HCT116 (cell line): ENCODE measurements at regions not wholly inside any gene's neighbourhood (a gene's known extent, or its start where the extent isn't known, plus 50 kb on each side); places are given as distances from the start of the nearest gene placed in this dataset.

Source experiments
- ATAC-seq: fragments of 200-7000 bp; cut with Tn5 transposase; 2 replicates; pipeline ENCODE4 v1.9.1; 2020; ENCODE audit warnings: mild to moderate bottlenecking, moderate library complexity
- BruUV-seq: library from RNA; stranded (reverse); fragments of 400-500 nt; replicated peaks from 2 replicates; lab custom pipeline; 2021; lab: Mats Ljungman, UMichigan
- CTCF ChIA-PET: fragments of 300-600 bp; sonication (Branson Sonifier 250); formaldehyde crosslinking; loops from one replicate; lab custom pipeline; 2021; ENCODE audit warnings: antibody characterized with exemption; lab: Charles Lee
- POLR2A ChIA-PET: fragments of 300-600, 350-600 bp; sonication (Branson Sonifier 250); formaldehyde crosslinking; loops from one replicate; lab custom pipeline; 2021; ENCODE audit warnings: antibody characterized with exemption; lab: Charles Lee
- RAD21 ChIA-PET, 2 experiments: fragments of 300-600 bp; sonication (Branson Sonifier 250); formaldehyde crosslinking; loops; one replicate each; lab custom pipeline; 2023; ENCODE audit warnings: low total read pairs in 2 of 2; ENCODE audit not compliant: uncharacterized antibody in 2 of 2, unreplicated experiment in 2 of 2, low non-redundant PET in 1 of 2; lab: Charles Lee
- DNase-seq: peaks from one replicate; pipeline ENCODE4 v3.0.0-alpha.2; 2010; ENCODE audit warnings: low read depth, low spot score
- H2AFZ ChIP-seq: fragments of 200-600 bp; shearing (Covaris generic), sonication (generic); 2 replicates; pipeline ENCODE4 v1.6.1; 2017; ENCODE audit warnings: low read depth, mixed run types, mixed read lengths, antibody characterized with exemption, low read length; ENCODE audit not compliant: poor library complexity, severe bottlenecking
- H3K27ac ChIP-seq: 2 replicates; pipeline ENCODE4 v1.5.1; 2012; ENCODE audit warnings: low read depth, low read length
- H3K27me3 ChIP-seq: fragments of 200-600 bp; sonication (generic); 2 replicates; pipeline ENCODE4 v1.6.1; 2016; ENCODE audit warnings: mixed run types, low read length, mixed read lengths; ENCODE audit not compliant: insufficient read depth
- H3K36me3 ChIP-seq, 2 experiments: fragments of 200-500 bp in 1 of 2; fragments of 200-600 bp in 1 of 2; sonication (Bioruptor generic) in 1 of 2; sonication (generic) in 1 of 2; 2 replicates each; pipeline versions ENCODE4 v1.5.1 to v1.6.1; 2014 to 2016; ENCODE audit warnings: low read length in 2 of 2, inconsistent platforms in 1 of 2, mixed read lengths in 1 of 2, mixed run types in 1 of 2; ENCODE audit not compliant: insufficient read depth in 2 of 2, control insufficient read depth in 1 of 2
- H3K4me1 ChIP-seq, 2 experiments: fragments of 200-600 bp in 1 of 2; sonication (generic) in 1 of 2; 2 replicates each; pipeline versions ENCODE4 v1.5.1 to v1.6.1; 2012 to 2017; ENCODE audit warnings: low read length in 2 of 2, inconsistent platforms in 1 of 2, mild to moderate bottlenecking in 1 of 2, mixed read lengths in 1 of 2, mixed run types in 1 of 2, moderate library complexity in 1 of 2; ENCODE audit not compliant: insufficient read depth in 2 of 2, control insufficient read depth in 1 of 2
- H3K4me2 ChIP-seq: fragments of 200-600 bp; sonication (generic); 2 replicates; pipeline ENCODE4 v1.6.1; 2017; ENCODE audit warnings: mixed run types, low read length, mixed read lengths
- H3K4me3 ChIP-seq, 2 experiments: fragments of 200-600 bp in 1 of 2; sonication (generic) in 1 of 2; replicated peaks in 1 of 2; 2 replicates each; pipeline ENCODE4 v1.5.1; 2011 to 2016; ENCODE audit warnings: low read length in 2 of 2, control low read depth in 1 of 2, low read depth in 1 of 2, mild to moderate bottlenecking in 1 of 2, mixed read lengths in 1 of 2, mixed run types in 1 of 2
- H3K79me2 ChIP-seq: fragments of 200-600 bp; sonication (generic); 2 replicates; pipeline ENCODE4 v1.6.1; 2017; ENCODE audit warnings: mild to moderate bottlenecking, mixed run types, low read length, moderate library complexity, mixed read lengths; ENCODE audit not compliant: insufficient read depth
- H3K9ac ChIP-seq: fragments of 200-600 bp; sonication (generic); 2 replicates; pipeline ENCODE4 v1.6.1; 2016; ENCODE audit warnings: low read length, mixed read lengths
- H3K9me2 ChIP-seq: fragments of 200-600 bp; sonication (generic), shearing (Covaris generic); 2 replicates; pipeline ENCODE4 v1.6.1; 2017; ENCODE audit warnings: mixed run types, mild to moderate bottlenecking, moderate library complexity; ENCODE audit not compliant: insufficient read depth
- H3K9me3 ChIP-seq, 2 experiments: fragments of 200-500 bp in 1 of 2; fragments of 200-600 bp in 1 of 2; sonication (Bioruptor generic) in 1 of 2; sonication (generic) in 1 of 2; 2 replicates each; pipeline ENCODE4 v1.6.1; 2014 to 2017; ENCODE audit warnings: low read length in 2 of 2, mixed read lengths in 2 of 2, inconsistent platforms in 1 of 2, low read depth in 1 of 2, mild to moderate bottlenecking in 1 of 2, mixed run types in 1 of 2, moderate library complexity in 1 of 2; ENCODE audit not compliant: control insufficient read depth in 1 of 2, insufficient read depth in 1 of 2
- H4K20me1 ChIP-seq: fragments of 200-600 bp; sonication (generic), shearing (Covaris generic); 2 replicates; pipeline ENCODE4 v1.6.1; 2017; ENCODE audit warnings: mixed run types, mild to moderate bottlenecking, moderate library complexity; ENCODE audit not compliant: insufficient read depth
- CBX3 ChIP-seq: IDR thresholded peaks from 2 replicates; pipeline ENCODE4 v1.6.1; 2012; ENCODE audit warnings: low read depth
- CTCF ChIP-seq, 3 experiments: fragments of 200-600 bp in 1 of 3; sonication (generic) in 1 of 3; IDR thresholded peaks in 2 of 3; conservative IDR thresholded peaks in 1 of 3; 2 replicates each; pipeline ENCODE4 v1.5.1; 2012 to 2017; ENCODE audit warnings: low read depth in 2 of 3, low read length in 2 of 3, antibody characterized with exemption in 1 of 3, borderline replicate concordance in 1 of 3, control low read depth in 1 of 3, mild to moderate bottlenecking in 1 of 3, mixed read lengths in 1 of 3, mixed run types in 1 of 3, moderate library complexity in 1 of 3; ENCODE audit not compliant: insufficient read depth in 1 of 3
- EGR1 ChIP-seq: IDR thresholded peaks from 2 replicates; pipeline ENCODE4 v1.6.1; 2012; ENCODE audit warnings: low read depth
- EZH2 ChIP-seq: fragments of 200-600 bp; sonication (generic); IDR thresholded peaks from 2 replicates; pipeline ENCODE4 v1.6.1; 2017; ENCODE audit warnings: antibody characterized with exemption, mixed run types
- EZH2phosphoT487 ChIP-seq: fragments of 200-600 bp; IDR thresholded peaks from 2 replicates; pipeline ENCODE4 v1.6.1; 2018; ENCODE audit warnings: antibody characterized with exemption, borderline replicate concordance
- JUND ChIP-seq: IDR thresholded peaks from 2 replicates; pipeline ENCODE4 v1.6.1; 2012
- MAX ChIP-seq: IDR thresholded peaks from 2 replicates; pipeline ENCODE4 v1.6.1; 2012
- POLR2A ChIP-seq: IDR thresholded peaks from 2 replicates; pipeline ENCODE4 v1.7.0; 2011; ENCODE audit warnings: borderline replicate concordance; ENCODE audit not compliant: insufficient read depth, insufficient read length; ENCODE audit errors: extremely low read depth
- POLR2AphosphoS5 ChIP-seq: IDR thresholded peaks from 2 replicates; pipeline ENCODE4 v1.6.1; 2011; ENCODE audit warnings: mild to moderate bottlenecking, low read depth, low read length, moderate library complexity
- RAD21 ChIP-seq: IDR thresholded peaks from 2 replicates; pipeline ENCODE4 v1.6.1; 2012; ENCODE audit warnings: low read depth, mild to moderate bottlenecking
- SIN3A ChIP-seq: IDR thresholded peaks from 2 replicates; pipeline ENCODE4 v1.6.1; 2012; ENCODE audit warnings: low read depth
- SRF ChIP-seq: IDR thresholded peaks from 2 replicates; pipeline ENCODE4 v1.6.1; 2012; ENCODE audit warnings: low read depth
- TCF7L2 ChIP-seq: IDR thresholded peaks from 2 replicates; pipeline ENCODE4 v1.7.0; 2011; ENCODE audit warnings: borderline replicate concordance, inconsistent platforms; ENCODE audit not compliant: insufficient read depth, insufficient read length; ENCODE audit errors: extremely low read depth
- ZBTB33 ChIP-seq: IDR thresholded peaks from 2 replicates; pipeline ENCODE4 v1.6.1; 2011; ENCODE audit warnings: mild to moderate bottlenecking, low read length, moderate library complexity; ENCODE audit not compliant: insufficient replicate concordance; ENCODE audit errors: extremely low read depth
- ZFX ChIP-seq: fragments of 450-650 bp; IDR thresholded peaks from 2 replicates; pipeline ENCODE4 v1.6.1; 2017
- ZNF274 ChIP-seq: fragments of 200-500 bp; sonication (Bioruptor generic); IDR thresholded peaks from 2 replicates; pipeline ENCODE4 v1.6.1; 2014; ENCODE audit warnings: mild to moderate bottlenecking, low read depth, low read length, inconsistent platforms
- intact Hi-C: fragments of 100-400 bp; cut with micrococcal nuclease; formaldehyde crosslinking; loops from 2 replicates; pipeline ENCODE4 v1.10.0; 2022
- TF ChIP-seq, protein P1 (sequence below): IDR thresholded peaks from 2 replicates; pipeline ENCODE4 v1.6.1; 2012
- TF ChIP-seq, protein P2 (sequence below): IDR thresholded peaks from 2 replicates; pipeline ENCODE4 v1.6.1; 2012; ENCODE audit warnings: low read depth

- H3K4me1 ChIP-seq = no peaks in the 10 kb centered on the region
- peaks cover 4 to 19% of the 10 kb centered on the region in 2 experiments; a peak in 2 of 4 replicates for H3K9me3 ChIP-seq
- H3K36me3 ChIP-seq = no peaks in the 10 kb centered on the region
- no peak overlapping the region for H3K4me3 ChIP-seq
- ChIA-PET POLR2A (no interaction called here), CTCF (no interaction called here), RAD21 (no interaction called here)
- H4K20me1 ChIP-seq = no peaks in the 10 kb centered on the region
- intact Hi-C loops = no loop called here
- TF ChIP-seq RAD21 = no peak
- TF ChIP-seq, protein P1, sequence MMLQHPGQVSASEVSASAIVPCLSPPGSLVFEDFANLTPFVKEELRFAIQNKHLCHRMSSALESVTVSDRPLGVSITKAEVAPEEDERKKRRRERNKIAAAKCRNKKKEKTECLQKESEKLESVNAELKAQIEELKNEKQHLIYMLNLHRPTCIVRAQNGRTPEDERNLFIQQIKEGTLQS = no peak
- no peak for TF ChIP-seq MAX
- TF ChIP-seq EZH2 = no peak
- no peak for TF ChIP-seq CBX3
- TF ChIP-seq CTCF (IDR thresholded peaks at IDR 0.05 in 2 of 3, conservative IDR thresholded peaks at IDR 0.05 in 1 of 3; ENCODE audit: borderline replicate concordance in 1 of 3, insufficient read depth in 1 of 3, low read depth in 2 of 3, low read length in 2 of 3) = no peak
- no peak for TF ChIP-seq JUND
- TF ChIP-seq SIN3A = no peak
- no peak for TF ChIP-seq ZFX
- no peak for TF ChIP-seq SRF
- TF ChIP-seq TCF7L2 = no peak
- TF ChIP-seq POLR2A = no peak
- no peak for TF ChIP-seq EGR1
- no peak for TF ChIP-seq EZH2phosphoT487
- no peak for TF ChIP-seq POLR2AphosphoS5
- TF ChIP-seq ZBTB33 = no peak
- TF ChIP-seq ZNF274 = no peak
- TF ChIP-seq, protein P2, sequence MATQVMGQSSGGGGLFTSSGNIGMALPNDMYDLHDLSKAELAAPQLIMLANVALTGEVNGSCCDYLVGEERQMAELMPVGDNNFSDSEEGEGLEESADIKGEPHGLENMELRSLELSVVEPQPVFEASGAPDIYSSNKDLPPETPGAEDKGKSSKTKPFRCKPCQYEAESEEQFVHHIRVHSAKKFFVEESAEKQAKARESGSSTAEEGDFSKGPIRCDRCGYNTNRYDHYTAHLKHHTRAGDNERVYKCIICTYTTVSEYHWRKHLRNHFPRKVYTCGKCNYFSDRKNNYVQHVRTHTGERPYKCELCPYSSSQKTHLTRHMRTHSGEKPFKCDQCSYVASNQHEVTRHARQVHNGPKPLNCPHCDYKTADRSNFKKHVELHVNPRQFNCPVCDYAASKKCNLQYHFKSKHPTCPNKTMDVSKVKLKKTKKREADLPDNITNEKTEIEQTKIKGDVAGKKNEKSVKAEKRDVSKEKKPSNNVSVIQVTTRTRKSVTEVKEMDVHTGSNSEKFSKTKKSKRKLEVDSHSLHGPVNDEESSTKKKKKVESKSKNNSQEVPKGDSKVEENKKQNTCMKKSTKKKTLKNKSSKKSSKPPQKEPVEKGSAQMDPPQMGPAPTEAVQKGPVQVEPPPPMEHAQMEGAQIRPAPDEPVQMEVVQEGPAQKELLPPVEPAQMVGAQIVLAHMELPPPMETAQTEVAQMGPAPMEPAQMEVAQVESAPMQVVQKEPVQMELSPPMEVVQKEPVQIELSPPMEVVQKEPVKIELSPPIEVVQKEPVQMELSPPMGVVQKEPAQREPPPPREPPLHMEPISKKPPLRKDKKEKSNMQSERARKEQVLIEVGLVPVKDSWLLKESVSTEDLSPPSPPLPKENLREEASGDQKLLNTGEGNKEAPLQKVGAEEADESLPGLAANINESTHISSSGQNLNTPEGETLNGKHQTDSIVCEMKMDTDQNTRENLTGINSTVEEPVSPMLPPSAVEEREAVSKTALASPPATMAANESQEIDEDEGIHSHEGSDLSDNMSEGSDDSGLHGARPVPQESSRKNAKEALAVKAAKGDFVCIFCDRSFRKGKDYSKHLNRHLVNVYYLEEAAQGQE = no peak
- DNase-seq (no peak), ATAC-seq (no peak)
- no peaks in the 10 kb centered on the region for H3K79me2 ChIP-seq
- no peaks in the 10 kb centered on the region for H3K27me3 ChIP-seq
- H3K9ac ChIP-seq = no peak overlapping the region
- H2AFZ ChIP-seq = no peak overlapping the region
- no peak overlapping the region for H3K27ac ChIP-seq
- H3K4me2 ChIP-seq = no peak overlapping the region
- no TSS peak for BruUV-seq
- H3K9me2 ChIP-seq = no peaks in the 10 kb centered on the region
Measured at GRCh38 chr16:64711026-64711425, 410.8 kb downstream of the CDH11 start.
